AG09319 (cell line): ENCODE measurements at regions not wholly inside any gene's neighbourhood (a gene's known extent, or its start where the extent isn't known, plus 50 kb on each side); places are given as distances from the start of the nearest gene placed in this dataset.

ENCODE experiments used
- DNase-seq: peaks from one replicate; pipeline ENCODE4 v3.0.0-alpha.2; 2010; ENCODE audit warnings: low read depth; ENCODE audit errors: extremely low read depth
- TF ChIP-seq, protein P1 (sequence below): IDR thresholded peaks from 2 replicates; pipeline ENCODE4 v1.5.1; 2011; ENCODE audit warnings: low read depth, mild to moderate bottlenecking, inconsistent platforms, low read length, moderate library complexity

- DNase-seq: no peak
- TF ChIP-seq, protein P1, sequence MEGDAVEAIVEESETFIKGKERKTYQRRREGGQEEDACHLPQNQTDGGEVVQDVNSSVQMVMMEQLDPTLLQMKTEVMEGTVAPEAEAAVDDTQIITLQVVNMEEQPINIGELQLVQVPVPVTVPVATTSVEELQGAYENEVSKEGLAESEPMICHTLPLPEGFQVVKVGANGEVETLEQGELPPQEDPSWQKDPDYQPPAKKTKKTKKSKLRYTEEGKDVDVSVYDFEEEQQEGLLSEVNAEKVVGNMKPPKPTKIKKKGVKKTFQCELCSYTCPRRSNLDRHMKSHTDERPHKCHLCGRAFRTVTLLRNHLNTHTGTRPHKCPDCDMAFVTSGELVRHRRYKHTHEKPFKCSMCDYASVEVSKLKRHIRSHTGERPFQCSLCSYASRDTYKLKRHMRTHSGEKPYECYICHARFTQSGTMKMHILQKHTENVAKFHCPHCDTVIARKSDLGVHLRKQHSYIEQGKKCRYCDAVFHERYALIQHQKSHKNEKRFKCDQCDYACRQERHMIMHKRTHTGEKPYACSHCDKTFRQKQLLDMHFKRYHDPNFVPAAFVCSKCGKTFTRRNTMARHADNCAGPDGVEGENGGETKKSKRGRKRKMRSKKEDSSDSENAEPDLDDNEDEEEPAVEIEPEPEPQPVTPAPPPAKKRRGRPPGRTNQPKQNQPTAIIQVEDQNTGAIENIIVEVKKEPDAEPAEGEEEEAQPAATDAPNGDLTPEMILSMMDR: no peak
Observed at GRCh38 chr2:219962801-219963200, 335.4 kb downstream of the SLC4A3 start.

- TF ChIP-seq, protein P1: no peak
- DNase-seq: no peak
Observed at GRCh38 chr2:219965287-219966194, 338.1 kb downstream of the SLC4A3 start.

GRCh38 chr2:219967247-219968245 is 340.1 kb downstream of the SLC4A3 start:
- TF ChIP-seq, protein P1: no peak
- DNase-seq: no peak

GRCh38 chr2:219968685-219969345 is 341.4 kb downstream of the SLC4A3 start:
- TF ChIP-seq, protein P1: no peak
- DNase-seq: no peak

DNA sequence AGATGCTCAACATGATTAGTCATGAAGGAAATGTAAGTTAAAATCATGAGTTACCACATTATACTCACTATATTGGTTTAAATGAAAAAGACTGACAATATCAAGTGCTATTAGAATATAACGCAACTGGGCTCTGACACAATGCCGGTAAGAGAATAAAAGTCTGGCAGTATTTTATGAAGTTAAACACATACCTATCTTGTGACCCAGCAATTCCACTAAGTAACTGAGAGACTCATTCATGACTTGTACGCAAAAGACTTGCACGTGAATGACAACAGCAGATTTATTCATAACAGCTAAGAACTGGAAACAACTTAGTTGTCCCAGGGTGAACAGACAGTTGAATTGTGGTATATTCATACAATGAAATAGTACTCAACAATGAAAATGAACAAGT is 342.1 kb downstream of the SLC4A3 start:
- DNase-seq: peak; percentile 54
- TF ChIP-seq, protein P1: no peak

GRCh38 chr2:219973136-219973535 is 345.7 kb downstream of the SLC4A3 start:
- TF ChIP-seq, protein P1: no peak
- no peak for DNase-seq
